DOHH2 (cell line): ENCODE measurements at regions not wholly inside any gene's neighbourhood (a gene's known extent, or its start where the extent isn't known, plus 50 kb on each side); places are given as distances from the start of the nearest gene placed in this dataset.

Source experiments
- EZH2phosphoT487 ChIP-seq: fragments of 200-600 bp; sonication (generic); IDR thresholded peaks from 2 replicates; pipeline ENCODE4 v1.6.1; 2017; ENCODE audit warnings: borderline replicate concordance, mild to moderate bottlenecking, antibody characterized with exemption, low read length, moderate library complexity, mixed read lengths
- TF ChIP-seq, protein P1 (sequence below): fragments of 200-600 bp; sonication (generic); IDR thresholded peaks from one replicate; pipeline ENCODE4 v1.5.1; 2014; ENCODE audit warnings: antibody characterized with exemption, mild to moderate bottlenecking, low read depth, low read length; ENCODE audit not compliant: poor library complexity, severe bottlenecking

DNA sequence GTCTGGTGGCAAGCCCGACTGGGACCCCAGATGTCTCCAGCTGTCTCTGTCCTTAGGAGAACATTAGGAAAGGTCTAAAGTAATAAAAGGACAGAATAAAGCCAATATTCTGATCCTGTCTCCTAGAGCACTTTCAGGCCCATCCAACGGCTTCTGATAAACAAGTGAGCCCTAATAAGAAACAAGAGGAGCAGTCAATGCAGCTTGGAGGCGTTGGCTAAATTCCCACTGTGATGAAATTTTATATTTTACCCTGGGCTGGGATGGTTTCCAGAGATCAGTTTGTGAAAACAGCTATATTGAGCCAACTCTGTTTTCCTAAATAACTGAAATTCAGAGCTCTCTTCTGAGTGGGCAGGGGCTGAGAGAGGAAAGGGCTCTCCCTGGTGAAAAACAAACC, 55.5 kb upstream of the SRRM4 start:
- TF ChIP-seq, protein P1, sequence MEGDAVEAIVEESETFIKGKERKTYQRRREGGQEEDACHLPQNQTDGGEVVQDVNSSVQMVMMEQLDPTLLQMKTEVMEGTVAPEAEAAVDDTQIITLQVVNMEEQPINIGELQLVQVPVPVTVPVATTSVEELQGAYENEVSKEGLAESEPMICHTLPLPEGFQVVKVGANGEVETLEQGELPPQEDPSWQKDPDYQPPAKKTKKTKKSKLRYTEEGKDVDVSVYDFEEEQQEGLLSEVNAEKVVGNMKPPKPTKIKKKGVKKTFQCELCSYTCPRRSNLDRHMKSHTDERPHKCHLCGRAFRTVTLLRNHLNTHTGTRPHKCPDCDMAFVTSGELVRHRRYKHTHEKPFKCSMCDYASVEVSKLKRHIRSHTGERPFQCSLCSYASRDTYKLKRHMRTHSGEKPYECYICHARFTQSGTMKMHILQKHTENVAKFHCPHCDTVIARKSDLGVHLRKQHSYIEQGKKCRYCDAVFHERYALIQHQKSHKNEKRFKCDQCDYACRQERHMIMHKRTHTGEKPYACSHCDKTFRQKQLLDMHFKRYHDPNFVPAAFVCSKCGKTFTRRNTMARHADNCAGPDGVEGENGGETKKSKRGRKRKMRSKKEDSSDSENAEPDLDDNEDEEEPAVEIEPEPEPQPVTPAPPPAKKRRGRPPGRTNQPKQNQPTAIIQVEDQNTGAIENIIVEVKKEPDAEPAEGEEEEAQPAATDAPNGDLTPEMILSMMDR, result no peak
- no peak for TF ChIP-seq EZH2phosphoT487
